ENCODE measurements at regions not wholly inside any gene's neighbourhood (a gene's known extent, or its start where the extent isn't known, plus 50 kb on each side); places are given as distances from the start of the nearest gene placed in this dataset.

DNA sequence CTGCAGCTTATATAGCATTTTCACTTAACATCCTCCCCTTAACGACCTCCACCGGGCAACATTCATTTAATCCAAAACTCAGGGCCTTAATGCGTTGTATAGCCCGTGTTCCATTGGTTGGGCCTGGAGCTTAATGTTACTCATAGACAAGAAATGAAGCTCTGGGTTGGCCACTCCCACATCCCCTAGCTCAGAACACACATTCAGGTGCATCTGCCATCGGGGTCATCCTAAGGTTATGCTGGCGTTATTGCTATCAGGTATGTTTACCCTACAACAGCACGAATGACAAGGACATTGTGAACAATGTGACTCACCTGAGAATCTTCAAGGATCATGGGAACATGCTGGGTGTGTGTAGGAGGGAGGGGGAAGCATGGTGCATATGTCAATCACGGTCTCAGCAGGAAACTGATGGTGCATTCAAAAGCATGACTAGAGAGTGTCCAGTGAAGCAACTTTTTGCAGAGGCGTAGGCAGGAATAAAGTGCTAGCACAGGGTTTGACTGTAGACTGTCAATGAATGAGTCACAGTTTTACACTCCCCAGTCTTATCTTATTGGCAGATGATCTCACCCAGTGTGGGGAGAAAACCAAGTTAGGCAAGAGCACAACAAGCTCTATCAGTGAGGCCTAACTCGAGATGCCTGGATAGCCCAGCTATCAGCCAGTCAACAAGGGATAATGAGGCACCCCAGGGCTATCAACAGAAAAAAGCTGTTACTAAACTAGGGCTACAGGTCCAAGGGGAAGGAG is 402.1 kb upstream of the MCTP2 start:
- no peak for DNase-seq (ENCODE audit: extremely low read depth, low read depth)
- TF ChIP-seq, protein P1, sequence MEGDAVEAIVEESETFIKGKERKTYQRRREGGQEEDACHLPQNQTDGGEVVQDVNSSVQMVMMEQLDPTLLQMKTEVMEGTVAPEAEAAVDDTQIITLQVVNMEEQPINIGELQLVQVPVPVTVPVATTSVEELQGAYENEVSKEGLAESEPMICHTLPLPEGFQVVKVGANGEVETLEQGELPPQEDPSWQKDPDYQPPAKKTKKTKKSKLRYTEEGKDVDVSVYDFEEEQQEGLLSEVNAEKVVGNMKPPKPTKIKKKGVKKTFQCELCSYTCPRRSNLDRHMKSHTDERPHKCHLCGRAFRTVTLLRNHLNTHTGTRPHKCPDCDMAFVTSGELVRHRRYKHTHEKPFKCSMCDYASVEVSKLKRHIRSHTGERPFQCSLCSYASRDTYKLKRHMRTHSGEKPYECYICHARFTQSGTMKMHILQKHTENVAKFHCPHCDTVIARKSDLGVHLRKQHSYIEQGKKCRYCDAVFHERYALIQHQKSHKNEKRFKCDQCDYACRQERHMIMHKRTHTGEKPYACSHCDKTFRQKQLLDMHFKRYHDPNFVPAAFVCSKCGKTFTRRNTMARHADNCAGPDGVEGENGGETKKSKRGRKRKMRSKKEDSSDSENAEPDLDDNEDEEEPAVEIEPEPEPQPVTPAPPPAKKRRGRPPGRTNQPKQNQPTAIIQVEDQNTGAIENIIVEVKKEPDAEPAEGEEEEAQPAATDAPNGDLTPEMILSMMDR (IDR thresholded peaks at IDR 0.05; ENCODE audit: low read depth, low read length), result no peak

DNA sequence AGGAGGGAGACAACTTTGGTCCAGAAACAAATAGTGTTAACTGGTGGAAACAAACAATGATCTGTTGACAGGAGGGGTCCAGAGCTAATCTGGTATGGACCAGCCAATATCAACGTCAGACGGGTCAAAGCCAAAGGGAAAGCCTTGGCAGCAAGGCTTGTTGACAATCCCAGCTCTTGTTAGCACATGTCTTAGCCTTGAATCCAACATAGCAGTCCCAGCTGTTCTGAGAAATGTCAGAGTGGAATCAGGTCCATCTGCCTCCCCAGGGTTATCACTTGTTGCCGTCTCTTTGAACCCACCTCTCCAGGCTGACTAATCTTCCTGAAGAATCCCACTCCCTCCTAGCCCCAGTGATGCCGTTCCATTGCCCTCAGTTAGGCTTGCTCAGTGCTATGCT is 404.6 kb upstream of the MCTP2 start:
- TF ChIP-seq, protein P1 (IDR thresholded peaks at IDR 0.05; ENCODE audit: low read depth, low read length), result no peak

GRCh38 chr15:93826293-93826692 is 405.1 kb upstream of the MCTP2 start:
- no peak for DNase-seq (ENCODE audit: extremely low read depth, low read depth)
- TF ChIP-seq, protein P1 (IDR thresholded peaks at IDR 0.05; ENCODE audit: low read depth, low read length), result no peak

More for the DNA sequence above, 404.6 kb upstream of the MCTP2 start:
- no peak for DNase-seq (ENCODE audit: extremely low read depth, low read depth)

DNA sequence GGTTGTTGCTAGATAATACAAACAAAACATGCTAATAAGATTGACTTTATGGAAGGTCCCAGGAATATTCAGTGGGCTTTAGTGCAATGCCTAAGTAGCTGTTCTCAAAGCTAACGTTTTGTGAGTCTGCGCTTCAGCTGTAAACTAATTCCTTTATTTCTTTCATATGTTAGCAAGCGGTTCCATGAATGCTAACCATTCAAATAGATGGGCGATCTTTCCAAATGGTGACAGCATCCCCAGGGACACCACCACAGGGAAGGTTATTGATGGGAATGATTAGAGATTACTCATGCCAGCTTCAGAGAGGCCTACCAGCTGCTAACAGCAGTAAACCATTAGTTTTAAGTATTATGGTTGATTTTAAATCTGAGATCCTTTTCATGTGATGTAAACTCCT is 405.7 kb upstream of the MCTP2 start:
- DNase-seq (ENCODE audit: extremely low read depth, low read depth), result no peak

GRCh38 chr15:93823971-93824913 is 407.1 kb upstream of the MCTP2 start:
- DNase-seq (ENCODE audit: extremely low read depth, low read depth), result no peak
- TF ChIP-seq, protein P1 (IDR thresholded peaks at IDR 0.05; ENCODE audit: low read depth, low read length), result no peak

More for the DNA sequence above, 405.7 kb upstream of the MCTP2 start:
- TF ChIP-seq, protein P1 (IDR thresholded peaks at IDR 0.05; ENCODE audit: low read depth, low read length), result no peak

DNA sequence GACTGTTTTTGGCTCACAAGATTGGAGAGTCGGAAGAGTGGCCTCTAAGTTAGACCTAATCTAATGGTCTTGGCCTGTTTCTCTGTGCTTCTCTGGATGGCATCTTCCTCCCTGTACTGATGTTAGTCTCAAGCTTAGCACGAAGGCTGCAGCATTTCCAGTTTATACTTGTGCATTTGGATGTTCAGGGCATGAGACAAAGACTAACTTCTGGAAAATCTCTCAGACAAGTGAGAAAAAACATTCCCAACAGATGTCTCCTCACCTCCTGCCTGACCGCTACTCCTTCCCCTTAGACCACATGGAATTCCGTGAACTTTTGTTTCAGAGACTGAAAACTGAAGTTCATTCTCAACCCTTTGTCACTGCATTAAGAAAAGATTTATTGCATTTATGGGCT is 410.8 kb upstream of the MCTP2 start:
- TF ChIP-seq, protein P1 (IDR thresholded peaks at IDR 0.05; ENCODE audit: low read depth, low read length), result no peak
- DNase-seq (ENCODE audit: extremely low read depth, low read depth), result no peak

- DNase-seq (ENCODE audit: extremely low read depth, low read depth), result no peak
- TF ChIP-seq, protein P1 (IDR thresholded peaks at IDR 0.05; ENCODE audit: low read depth, low read length), result no peak
These were observed 411.5 kb upstream of the MCTP2 start for GRCh38 chr15:93819826-93820225.

All from AG09319 (cell line).